Esophagus squamous epithelium (tissue), 5 donors: ENCODE measurements at regions not wholly inside any gene's neighbourhood (a gene's known extent, or its start where the extent isn't known, plus 50 kb on each side); places are given as distances from the start of the nearest gene placed in this dataset.

Source experiments
- DNase-seq: peaks from one replicate; lab custom pipeline; 2025; lab: John Stamatoyannopoulos, UW
- H3K27ac ChIP-seq, 4 donors: fragments of 200-600 bp; sonication (generic); one replicate each; pipeline ENCODE4 v1.5.1; 2016 to 2019; ENCODE audit warnings: mild to moderate bottlenecking in 1 of 4
- H3K27me3 ChIP-seq, 4 donors: fragments of 200-600 bp; sonication (generic); 1 replicate in 3 of 4; 2 replicates in 1 of 4; pipeline versions ENCODE4 v1.5.1 to v1.6.0; 2017 to 2021; ENCODE audit warnings: antibody characterized with exemption in 1 of 4
- H3K36me3 ChIP-seq, 3 donors: fragments of 200-600 bp; sonication (generic); one replicate each; pipeline ENCODE4 v1.5.1; 2016 to 2019
- H3K4me1 ChIP-seq, 3 donors: fragments of 200-600 bp; sonication (generic); one replicate each; pipeline ENCODE4 v1.5.1; 2017 to 2019
- H3K4me3 ChIP-seq, 4 donors: fragments of 200-600 bp; sonication (generic); 1 replicate in 3 of 4; 2 replicates in 1 of 4; pipeline ENCODE4 v1.5.1; 2016 to 2019; ENCODE audit warnings: mild to moderate bottlenecking in 2 of 4, moderate library complexity in 1 of 4
- H3K9me3 ChIP-seq, 3 donors: fragments of 200-600 bp; sonication (generic); one replicate each; pipeline ENCODE4 v1.5.1; 2016 to 2019
- CTCF ChIP-seq, 6 experiments: fragments of 450-650 bp in 4 of 6; fragments of 200-600 bp in 2 of 6; sonication (generic) in 2 of 6; IDR thresholded peaks; one replicate each; pipeline ENCODE4 v1.5.1; 2016 to 2019; ENCODE audit warnings: antibody characterized with exemption in 6 of 6, mild to moderate bottlenecking in 4 of 6, moderate library complexity in 4 of 6
- POLR2A ChIP-seq, 4 donors: fragments of 450-650 bp; IDR thresholded peaks; one replicate each; pipeline ENCODE4 v1.6.1; 2017; ENCODE audit warnings: antibody characterized with exemption in 4 of 4, mild to moderate bottlenecking in 4 of 4, moderate library complexity in 3 of 4
- WGBS, 2 donors: methylation state at CpG; one replicate each; pipeline ENCODE4 v1.1.5; 2018; 5-methylcytosine and 5-hydroxymethylcytosine counted together
- intact Hi-C: fragments of 100-400 bp; cut with DNase I; formaldehyde crosslinking; loops from one replicate; pipeline ENCODE4 v1.15.0; 2022
- donor health status: DM: yes; HTN: yes; CAD: no.

GRCh38 chr2:183497861-183498260 is 373.6 kb downstream of the NUP35 start:
- H3K4me1 ChIP-seq, result no peaks in the 10 kb centered on the region
- H3K27ac ChIP-seq, result no peak overlapping the region
- intact Hi-C loops, result no loop called here
- H3K27me3 ChIP-seq, result no peaks in the 10 kb centered on the region
- 66 to 75% methylated on average over 1 of the region's 1 CpG for WGBS, 2 donors
- no peaks in the 10 kb centered on the region for H3K36me3 ChIP-seq
- H3K4me3 ChIP-seq, result no peak overlapping the region
- no peak for TF ChIP-seq CTCF (IDR thresholded peaks at IDR 0.05)
- TF ChIP-seq POLR2A (IDR thresholded peaks at IDR 0.05), result no peak
- DNase-seq, result no peak
- no peaks in the 10 kb centered on the region for H3K9me3 ChIP-seq

GRCh38 chr2:183505911-183506310 is 381.7 kb downstream of the NUP35 start:
- DNase-seq, result no peak
- no peaks in the 10 kb centered on the region for H3K27me3 ChIP-seq
- WGBS, 2 donors, result 57 to 73% methylated on average over 1 of the region's 1 CpG
- no peaks in the 10 kb centered on the region for H3K36me3 ChIP-seq
- no peak overlapping the region for H3K27ac ChIP-seq
- TF ChIP-seq POLR2A (IDR thresholded peaks at IDR 0.05) (no peak), CTCF (IDR thresholded peaks at IDR 0.05) (no peak)
- H3K4me3 ChIP-seq, result no peak overlapping the region
- intact Hi-C loops, result no loop called here
- no peaks in the 10 kb centered on the region for H3K4me1 ChIP-seq
- H3K9me3 ChIP-seq, result peaks cover 0 to 18% (median 2%) of the 10 kb centered on the region in 3 donors

- peaks cover 0 to 18% (median 2%) of the 10 kb centered on the region in 3 donors for H3K9me3 ChIP-seq
- H3K27me3 ChIP-seq, result no peaks in the 10 kb centered on the region
- no peaks in the 10 kb centered on the region for H3K36me3 ChIP-seq
- H3K27ac ChIP-seq, result no peak overlapping the region
- TF ChIP-seq POLR2A (IDR thresholded peaks at IDR 0.05) (no peak), CTCF (IDR thresholded peaks at IDR 0.05) (no peak)
- no peak overlapping the region for H3K4me3 ChIP-seq
- 70 to 93% methylated on average over 2 to 3 of the region's 3 CpGs for WGBS, 2 donors
- intact Hi-C loops, result no loop called here
- no peaks in the 10 kb centered on the region for H3K4me1 ChIP-seq
- no peak for DNase-seq
Measured at GRCh38 chr2:183511154-183511553, 386.9 kb downstream of the NUP35 start.

GRCh38 chr2:183519371-183520056 is 395.3 kb downstream of the NUP35 start:
- H3K9me3 ChIP-seq, result no peaks in the 10 kb centered on the region

More at GRCh38 chr2:183519371-183520056, 395.3 kb downstream of the NUP35 start:
- WGBS, 2 donors, result 79 to 87% methylated on average over 1 of the region's 1 CpG
- intact Hi-C loops, result no loop called here
- DNase-seq, result no peak
- H3K27ac ChIP-seq, result no peak overlapping the region
- no peaks in the 10 kb centered on the region for H3K27me3 ChIP-seq
- H3K4me3 ChIP-seq, result no peak overlapping the region
- H3K4me1 ChIP-seq, result no peaks in the 10 kb centered on the region
- H3K36me3 ChIP-seq, result no peaks in the 10 kb centered on the region
- TF ChIP-seq CTCF (IDR thresholded peaks at IDR 0.05), result no peak
- no peak for TF ChIP-seq POLR2A (IDR thresholded peaks at IDR 0.05)
